Cerebellar nuclear complex (tissue), 1 donor: ENCODE measurements at regions not wholly inside any gene's neighbourhood (a gene's known extent, or its start where the extent isn't known, plus 50 kb on each side); places are given as distances from the start of the nearest gene placed in this dataset.
"Not testable (repeated sequence)": the region's sequence is repeated elsewhere in the genome, so short reads cannot be mapped to it uniquely, and the experiment has no call there.

Source experiments
- DNase-seq, 2 experiments: peaks; one replicate each; lab custom pipeline; 2025; lab: John Stamatoyannopoulos, UW

DNA sequence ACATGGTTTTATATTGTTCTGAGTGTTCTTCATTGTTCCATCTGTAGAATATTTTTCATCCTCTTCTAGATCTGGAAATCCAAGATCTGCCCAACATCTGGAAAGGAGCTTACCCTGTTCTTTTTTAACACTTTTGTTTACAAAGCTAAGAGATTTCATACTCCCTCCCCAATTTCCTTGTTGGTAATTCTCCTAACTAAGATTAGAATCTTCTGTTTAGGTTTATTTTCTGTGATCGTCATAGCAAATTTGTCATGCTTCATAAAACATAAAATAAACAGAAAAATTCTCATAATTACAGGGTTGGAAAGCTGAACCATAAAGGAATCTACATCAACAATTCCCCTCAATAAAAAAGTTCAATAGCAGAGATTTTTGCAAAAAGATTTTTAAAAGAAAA is 580.3 kb upstream of the CA10 start:
- no peak for DNase-seq

DNA sequence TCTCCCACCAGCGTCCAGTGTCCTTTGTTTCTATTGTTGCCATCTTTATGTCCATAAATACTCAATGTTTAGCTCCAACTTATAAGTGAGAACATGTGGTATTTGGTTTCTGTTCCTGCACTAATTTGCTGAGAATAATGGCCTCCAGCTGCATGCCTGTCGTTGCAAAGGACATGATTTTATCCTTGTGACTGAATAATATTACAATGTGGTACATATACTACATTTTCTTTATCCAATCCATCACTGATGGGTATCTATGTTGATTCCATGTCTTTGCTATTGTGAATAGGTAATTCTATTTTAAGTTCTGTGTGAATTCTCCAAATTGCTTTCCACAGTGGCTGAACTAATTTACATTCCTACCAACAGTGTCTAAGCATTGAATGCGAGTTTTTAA is 578.6 kb upstream of the CA10 start:
- no peak for DNase-seq

DNA sequence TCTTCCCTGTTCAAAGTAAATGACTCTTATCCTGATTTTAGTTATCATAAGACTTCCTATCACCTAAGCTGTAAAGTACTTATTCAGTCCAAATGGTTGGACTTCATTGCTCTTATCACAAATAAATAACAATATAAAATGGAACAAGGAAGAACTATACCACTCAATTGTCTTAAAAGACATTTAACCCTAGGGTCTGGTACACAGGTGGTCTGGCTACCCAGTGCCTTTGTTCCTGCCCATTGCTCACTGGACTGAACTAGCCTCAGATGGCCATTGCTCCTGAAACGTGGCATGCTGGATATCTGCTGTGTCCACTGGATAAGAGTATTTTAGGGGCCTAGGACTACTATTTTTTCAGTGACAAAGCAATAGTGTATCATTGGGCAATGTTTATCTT is 574.3 kb upstream of the CA10 start:
- no peak for DNase-seq

DNA sequence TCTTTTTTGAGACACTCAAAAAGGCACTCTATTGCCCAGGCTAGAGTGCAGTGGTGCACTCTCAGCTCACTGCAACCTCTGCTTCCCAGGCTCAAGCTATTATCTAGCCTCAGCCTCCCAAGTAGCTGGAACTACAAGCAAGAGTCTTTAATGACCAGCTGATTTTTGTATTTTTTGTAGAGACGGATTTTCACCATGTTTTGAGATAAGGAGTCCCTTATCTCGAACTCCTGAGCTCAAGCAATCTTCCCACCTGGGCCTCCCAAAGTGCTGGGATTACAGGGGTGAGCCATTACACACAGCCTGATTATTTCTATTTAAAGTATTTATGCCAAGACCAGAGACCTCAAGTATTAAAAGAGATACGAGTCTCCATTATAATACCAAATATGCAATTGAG is 566.1 kb upstream of the CA10 start:
- no peak for DNase-seq

DNA sequence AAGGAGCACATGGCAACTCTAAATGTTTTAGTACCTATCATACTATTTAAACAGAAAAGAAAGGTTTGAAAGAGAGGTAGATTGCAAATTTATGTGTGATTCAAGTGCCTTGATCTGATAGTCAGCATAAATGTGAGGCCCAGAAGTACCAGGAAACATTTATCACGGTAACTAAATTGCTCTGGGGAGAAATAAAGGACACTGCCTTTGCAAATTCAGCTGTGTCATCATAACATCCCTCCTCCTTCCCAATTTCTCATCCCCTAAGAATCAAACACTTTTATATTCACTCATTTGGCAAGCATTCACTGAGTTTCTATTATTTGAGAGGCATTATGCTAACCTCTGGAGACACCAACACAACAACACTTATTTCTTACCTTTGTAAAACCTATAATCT is 563.4 kb upstream of the CA10 start:
- no peak for DNase-seq

DNA sequence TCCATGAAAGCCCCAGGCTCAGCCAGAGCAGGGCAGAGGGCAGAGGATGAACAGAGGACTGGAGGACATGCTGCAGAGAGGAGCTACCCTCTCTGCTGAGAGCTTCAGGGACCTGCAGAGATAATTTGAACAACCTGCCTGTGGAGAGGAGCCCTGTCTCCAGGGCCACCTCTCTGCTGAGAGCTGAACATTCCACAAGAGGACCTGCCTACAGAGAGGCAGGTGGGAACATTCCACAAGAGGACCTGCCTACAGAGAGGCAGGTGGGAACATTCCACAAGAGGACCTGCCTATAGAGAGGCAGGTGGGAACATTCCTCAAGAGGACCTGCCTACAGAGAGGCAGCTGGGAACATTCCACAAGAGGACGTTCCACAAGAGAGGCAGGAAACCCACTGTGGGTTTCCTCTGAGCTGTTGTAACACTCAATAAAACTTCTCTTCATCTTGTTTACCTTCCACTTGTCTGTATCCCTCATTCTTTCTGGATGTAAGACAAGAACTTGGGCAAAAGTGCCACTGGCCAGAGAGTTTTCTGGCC is 551.9 kb upstream of the CA10 start:
- DNase-seq: no peak

DNA sequence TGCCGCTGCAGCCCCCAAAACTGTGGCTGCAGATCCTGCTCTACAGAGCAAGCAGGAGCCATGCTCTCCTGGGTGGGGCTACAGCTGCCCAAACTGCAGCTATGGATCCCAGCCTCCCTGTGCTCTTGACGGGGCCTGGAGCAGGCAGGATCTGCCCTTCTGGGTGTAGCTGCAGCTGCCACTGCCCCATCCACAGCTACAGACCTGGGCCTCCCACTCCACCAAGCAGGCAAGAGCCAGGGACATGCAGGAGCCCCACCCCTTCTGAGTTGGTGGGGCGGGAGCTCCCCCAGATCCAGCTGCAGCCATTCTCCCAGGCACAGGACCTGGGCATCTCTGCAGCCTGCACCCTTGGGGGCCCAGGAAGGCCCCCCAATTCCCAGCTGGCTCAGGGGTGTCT is 551.2 kb upstream of the CA10 start:
- no peak for DNase-seq

DNA sequence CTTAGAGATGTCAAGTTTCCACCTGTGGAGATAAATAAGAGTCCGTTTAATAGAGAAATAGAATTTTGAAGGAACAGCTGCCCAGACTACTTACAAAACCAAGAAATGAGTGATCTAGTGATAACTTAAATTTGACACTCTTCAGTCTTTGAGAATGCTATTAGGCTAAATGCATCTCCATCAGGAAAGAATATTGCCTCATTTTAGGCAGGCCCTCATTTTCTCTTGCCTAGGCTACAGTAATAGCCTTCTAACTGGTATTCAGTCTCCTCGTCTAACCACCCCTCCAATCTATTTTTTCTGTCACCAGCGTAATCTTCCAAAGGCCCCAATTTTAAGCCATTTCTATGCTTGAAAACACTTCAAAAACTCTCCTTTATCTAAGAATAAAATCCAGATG is 537.8 kb upstream of the CA10 start:
- no peak for DNase-seq

DNA sequence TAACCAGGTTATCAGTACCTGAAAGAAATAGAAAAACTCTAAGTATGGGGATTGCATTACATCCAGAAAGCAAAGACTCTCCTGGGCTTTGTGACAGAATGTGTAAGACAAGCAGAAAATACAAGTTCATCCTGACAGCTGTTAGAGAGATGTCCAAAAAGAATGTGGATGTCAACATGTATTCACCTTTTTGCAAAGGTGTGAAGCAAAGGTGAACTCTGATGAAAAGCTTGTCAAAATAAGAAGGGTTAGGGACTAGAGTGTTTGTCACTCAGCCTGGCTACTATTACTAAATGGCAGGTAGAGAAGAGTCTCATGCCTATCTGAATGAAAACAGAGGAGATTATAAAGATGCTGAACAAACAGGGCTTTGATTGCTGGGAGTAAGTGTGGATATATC is 527.6 kb upstream of the CA10 start:
- no peak for DNase-seq

DNA sequence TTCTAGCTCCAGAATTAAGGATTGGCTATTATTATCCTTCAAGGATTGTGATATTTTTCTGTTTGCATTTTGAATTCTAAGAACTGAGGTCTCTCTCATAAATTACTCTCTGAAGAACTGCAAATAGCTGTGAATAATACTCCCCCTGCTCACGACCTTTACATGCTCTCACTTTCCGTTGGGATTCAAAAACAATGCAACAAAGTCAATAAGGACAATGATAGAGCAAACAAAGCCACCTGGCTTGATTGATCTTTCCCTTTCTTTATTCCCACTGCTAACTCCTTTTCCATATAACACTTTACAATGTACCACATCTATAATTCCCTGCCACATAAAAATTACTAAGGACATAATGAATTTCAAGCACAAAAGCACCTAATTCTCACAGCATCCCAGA is 523.0 kb upstream of the CA10 start:
- DNase-seq: no peak

DNA sequence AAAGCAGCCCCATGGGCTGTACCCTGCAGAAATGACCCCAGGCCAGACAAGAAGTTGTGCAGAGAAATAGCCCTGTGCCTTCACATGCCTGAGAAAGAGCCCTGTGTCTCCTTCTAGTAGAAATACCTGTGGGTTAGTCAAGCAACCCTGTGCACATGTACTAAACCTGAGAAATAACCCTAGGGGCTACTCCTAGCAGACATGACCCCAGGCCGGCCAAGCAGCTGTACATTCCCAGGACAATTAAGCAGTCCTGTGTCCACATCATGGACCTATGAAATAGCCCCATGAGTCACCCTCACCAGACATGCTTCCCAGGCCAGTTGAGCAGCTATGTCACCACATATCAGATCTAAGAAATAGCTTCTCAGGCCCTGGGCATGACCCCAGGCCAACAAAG is 519.7 kb upstream of the CA10 start:
- no peak for DNase-seq

DNA sequence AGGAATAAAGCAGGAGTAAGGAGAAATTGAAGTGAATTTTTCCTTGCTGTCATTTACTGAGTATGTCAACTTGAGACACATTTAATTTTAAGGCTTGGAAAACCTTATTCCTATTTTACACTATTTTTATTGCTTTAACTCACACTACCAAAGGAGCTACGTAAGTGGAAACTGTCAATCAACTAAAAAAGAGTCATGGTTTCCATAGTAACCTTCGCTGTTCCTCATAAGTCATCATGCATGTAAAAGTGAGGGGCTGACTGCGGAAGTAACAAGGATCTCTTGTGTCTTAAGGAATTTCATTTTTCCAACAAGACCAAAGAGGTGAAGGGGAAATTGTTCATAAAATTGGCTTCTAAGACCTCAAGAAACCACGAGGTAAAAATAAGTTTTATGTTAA is 516.2 kb upstream of the CA10 start:
- no peak for DNase-seq

DNA sequence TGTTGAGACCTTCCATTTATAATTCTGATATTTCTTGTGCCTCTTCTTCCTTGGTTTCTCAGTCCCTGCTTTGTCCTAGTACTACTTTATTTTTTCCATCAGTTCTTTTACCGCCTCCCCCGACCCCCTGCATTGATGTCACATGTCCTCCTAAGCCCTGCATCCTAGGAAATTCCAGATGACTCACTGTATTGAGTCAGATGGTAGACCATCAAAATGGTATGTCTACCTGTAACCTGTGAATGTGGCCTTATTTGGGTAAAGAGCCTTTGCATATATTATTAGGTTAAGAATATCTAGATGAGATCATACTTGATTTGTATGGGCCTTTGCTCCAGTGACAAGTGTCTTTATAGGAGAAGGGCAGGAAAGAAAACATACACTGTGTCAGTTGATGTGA is 515.3 kb upstream of the CA10 start:
- no peak for DNase-seq

DNA sequence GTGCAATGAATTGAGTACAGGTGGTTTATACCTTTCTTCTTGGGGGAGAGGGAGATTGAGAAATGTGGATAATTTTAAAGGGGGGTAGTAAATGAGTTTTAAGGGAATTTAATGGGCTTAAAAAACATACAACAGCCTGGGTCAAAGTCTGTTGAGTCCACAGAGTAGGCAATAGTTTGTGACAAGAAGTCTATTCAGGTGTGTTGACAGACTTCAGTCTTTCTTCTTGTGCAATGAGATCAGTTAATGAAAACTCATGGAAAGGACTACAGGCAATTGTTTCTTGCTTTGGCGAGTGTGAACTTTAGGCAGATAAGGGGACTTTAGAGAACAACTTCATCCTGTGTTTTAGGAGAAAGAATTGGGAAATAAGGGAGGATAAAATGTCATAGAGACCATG is 507.8 kb upstream of the CA10 start:
- no peak for DNase-seq

DNA sequence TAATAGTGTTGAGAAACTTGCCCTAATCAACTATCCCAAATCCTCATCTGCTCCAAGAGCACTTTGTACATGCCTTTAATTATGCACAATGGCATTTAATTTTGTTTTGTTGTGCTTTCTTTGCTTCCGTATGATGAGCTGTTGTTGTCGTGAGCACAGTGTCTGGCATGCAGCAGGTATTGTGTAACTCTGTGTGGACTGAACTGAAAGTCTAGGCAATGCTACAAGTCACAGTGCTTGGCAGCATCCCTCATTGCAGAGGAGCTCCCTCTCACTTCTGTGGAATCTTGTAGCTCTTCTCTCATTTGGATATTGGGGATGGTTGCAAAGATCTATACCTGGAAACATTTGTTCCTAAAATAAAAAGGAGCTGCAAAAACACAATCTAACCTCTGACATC is 502.2 kb upstream of the CA10 start:
- no peak for DNase-seq

DNA sequence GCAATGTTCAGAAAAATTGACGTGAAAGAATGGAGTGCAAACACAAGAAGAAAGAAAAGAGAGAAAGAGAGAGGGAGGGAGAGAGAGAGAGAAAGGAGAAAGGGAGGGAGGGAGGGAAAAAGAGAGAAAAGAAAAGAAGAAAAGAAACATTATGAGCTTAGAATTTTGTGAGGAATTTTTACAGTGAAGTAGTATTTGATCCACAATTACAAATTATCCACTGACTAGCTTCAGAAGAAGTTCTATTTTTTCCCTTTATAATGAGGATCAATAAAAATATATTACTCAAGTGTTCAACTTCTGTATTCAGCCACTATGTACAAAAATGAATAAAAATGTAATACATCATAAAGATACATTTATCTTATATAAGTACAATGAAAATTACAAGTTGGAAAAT is 494.5 kb upstream of the CA10 start:
- DNase-seq: no peak

DNA sequence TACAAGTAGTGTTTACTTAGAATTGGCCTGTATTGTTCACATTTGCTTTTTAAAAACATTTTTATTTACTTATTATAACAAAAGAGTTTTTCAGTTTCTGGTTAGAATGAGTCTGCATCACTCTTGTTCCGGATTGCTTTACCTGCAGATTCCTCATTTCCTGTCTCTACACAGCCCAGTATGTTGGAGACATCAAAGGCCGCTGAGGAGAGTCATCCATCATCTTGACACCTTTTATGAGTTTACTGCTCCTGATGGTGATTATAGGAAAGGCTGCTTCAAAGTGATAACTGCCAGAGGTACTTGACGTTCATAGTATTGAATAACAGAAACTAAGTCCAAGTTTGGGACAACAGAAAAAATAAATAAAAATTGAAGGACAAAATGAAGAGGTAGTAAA is 490.5 kb upstream of the CA10 start:
- DNase-seq: no peak

DNA sequence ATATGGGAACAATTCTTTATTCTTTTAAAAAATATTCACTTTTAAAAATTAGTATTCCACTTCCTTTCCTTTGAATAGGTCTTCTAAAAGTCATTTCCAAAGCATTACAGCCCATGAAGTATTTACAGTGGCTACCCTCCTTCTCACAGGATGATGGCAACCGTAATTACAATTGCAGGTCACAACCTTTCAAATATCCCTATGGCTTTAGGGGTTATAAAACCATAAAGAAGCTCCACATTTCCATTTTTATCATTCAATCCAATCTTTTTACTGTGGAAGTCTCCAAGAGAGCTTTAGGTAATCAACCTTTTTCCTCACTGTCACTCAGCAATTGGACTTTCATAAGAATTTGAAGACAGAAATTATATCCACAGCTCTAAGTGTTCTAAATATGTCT is 488.9 kb upstream of the CA10 start:
- no peak for DNase-seq

DNA sequence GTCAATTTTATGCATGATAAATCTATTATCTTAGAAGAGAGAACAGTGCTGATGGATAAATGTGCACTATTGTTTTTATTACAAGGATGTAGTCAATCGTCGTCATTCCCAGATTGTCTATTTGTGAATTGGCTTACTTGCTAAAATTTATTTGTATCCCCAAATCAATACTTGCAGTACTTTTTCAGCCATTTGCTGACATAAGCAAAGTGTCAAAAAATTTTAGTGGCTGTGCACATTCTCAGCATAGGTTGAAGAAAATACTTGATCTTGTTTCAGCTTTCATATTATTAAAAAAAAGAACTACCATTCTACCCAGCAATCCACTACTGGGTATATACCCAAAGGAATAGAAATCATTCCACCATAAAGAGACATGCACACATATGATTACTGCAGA is 477.9 kb upstream of the CA10 start:
- DNase-seq: no peak

DNA sequence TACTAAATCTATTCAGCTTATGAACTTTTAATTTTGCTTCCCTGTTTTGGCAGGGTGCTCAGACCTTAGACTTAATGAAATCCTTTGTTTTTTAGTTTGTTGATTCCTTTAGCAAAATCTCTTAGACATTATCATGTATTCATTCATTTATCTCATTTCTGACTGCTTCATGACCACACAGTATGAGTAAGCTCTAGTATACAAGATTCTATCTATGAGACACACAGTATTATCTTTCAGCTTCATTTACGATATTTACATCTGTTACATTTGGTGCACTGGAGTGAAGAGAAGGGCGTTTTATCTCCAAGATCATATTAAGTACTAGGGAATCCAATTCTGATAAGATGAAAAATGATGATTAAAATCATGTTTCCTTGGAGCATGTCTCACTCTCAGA is 448.1 kb upstream of the CA10 start:
- DNase-seq: no peak

DNA sequence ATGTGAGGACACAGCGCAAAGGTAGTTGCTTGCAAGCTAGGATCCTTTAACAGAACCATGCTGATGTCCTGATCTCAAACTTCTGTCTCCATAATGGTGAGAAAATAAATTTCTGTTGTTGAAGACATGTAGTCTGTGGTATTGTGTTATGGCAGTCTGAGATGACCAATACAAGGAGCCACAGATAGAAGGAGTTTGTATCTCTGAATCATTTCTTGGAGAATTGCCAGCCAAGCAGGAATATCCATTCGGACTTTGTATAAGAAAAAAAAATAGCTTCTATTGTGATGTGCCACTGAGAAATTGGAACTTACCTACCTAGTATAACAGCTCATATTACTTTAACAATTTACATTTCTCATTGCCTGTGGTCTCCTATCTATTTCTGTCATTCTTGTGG is 447.6 kb upstream of the CA10 start:
- DNase-seq: no peak

DNA sequence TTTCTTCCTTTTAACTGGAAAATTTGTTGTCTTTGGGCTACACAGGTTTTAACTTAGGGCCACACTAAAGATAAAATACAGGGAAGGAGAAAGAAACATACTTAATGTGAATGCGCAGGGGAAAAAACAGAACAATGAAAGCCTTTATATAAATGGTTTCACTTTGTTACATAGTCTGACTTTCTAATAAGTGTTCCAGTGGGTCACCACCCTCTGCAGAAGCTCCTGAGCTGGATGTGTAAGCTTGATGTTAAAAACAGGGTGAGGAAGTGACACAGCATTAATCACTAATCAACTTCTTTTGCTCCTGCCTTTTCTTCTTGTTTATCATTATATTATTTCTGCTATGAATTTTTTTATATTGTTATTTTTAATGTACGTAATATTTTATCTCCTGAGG is 445.6 kb upstream of the CA10 start:
- no peak for DNase-seq

DNA sequence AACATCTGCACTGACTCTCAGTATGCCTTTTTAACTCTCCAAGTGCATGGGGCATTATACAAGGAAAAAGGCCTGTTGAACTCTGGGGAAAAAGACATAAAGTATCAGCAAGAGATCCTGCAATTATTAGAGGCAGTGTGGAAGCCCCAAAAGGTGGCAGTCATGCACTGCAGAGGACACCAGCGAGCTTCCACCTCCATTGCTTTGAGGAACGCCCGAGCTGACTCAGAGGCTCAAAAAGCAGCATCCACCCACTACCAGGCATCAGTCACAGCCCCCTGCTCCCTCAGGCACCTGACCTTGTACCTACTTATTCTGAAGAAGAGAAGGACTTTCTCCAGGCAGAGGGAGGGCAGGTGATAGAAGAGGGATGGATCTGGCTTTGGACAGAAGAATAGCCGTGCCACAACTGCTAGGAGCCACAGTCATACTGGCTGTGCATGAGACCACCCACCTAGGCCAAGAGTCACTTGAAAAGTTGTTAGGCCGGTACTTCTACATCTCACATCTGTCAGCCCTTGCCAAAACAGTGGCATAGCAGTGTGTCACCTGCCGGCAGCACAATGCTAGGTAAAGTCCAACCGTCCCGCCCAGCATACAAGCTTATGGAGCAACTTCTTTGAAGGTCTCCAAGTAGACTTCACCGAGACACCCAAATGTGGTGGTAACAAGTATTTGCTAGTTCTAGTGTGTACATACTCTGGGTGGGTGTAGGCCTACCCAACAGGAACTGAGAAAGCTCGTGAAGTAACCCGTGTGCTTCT is 439.1 kb upstream of the CA10 start:
- DNase-seq: not testable (repeated sequence)

DNA sequence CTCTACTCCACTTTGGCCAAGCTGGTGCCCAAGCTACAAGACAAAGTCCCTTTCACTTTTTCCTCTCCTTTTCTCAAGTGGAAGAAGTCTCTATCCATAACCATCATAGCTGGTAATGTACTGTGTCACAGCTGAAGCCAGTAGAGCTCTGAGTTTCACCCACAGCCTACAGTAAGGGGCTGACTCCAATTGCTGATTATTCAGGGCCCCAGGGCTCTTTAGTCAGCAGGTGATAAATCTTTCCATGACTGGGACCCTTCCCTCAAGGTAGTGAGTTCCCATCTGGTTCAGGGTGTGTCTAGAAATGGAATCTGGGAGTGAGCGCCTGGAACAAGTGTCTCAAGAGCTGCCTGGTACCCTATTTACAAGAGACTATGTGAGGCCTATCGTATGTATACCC is 436.0 kb upstream of the CA10 start:
- no peak for DNase-seq
